ENCODE measurements at regions not wholly inside any gene's neighbourhood (a gene's known extent, or its start where the extent isn't known, plus 50 kb on each side); places are given as distances from the start of the nearest gene placed in this dataset.

DNA sequence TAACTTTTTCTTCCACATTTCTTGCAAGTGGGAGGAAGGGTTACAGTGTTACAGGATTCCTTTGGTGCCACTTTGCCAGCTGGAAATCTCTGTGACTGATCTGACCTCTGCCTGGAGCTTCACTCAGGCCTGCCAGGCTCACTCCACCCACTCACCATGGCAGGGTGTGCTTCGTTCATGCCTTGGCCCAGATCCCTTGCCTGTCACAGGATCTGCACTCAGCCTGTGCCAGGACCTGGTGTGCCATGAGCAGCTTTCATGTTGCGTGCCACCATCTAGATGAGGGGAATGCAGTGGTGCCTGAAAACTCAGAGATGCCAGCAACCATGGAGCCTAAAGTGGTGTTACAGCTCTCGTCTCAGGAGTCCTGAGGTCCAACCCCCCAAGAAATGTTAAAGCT, 2596.4 kb downstream of the PCDH7 start:
- no peak for TF ChIP-seq GATA3 (IDR thresholded peaks at IDR 0.05; ENCODE audit: low read depth, low read length)
- TF ChIP-seq GATA2 (IDR thresholded peaks at IDR 0.05; ENCODE audit: low read depth, low read length) = no peak

Data from SH-SY5Y (cell line).